A673 (cell line): ENCODE measurements at regions not wholly inside any gene's neighbourhood (a gene's known extent, or its start where the extent isn't known, plus 50 kb on each side); places are given as distances from the start of the nearest gene placed in this dataset.
"Not testable (repeated sequence)": the region's sequence is repeated elsewhere in the genome, so short reads cannot be mapped to it uniquely, and the experiment has no call there.

Source experiments
- CTCF ChIP-seq: fragments of 300-800, 200-600 bp; sonication (generic); conservative IDR thresholded peaks from 2 replicates; pipeline ENCODE4 v1.5.1; 2017; ENCODE audit warnings: low read depth, mild to moderate bottlenecking, antibody characterized with exemption, low read length, moderate library complexity, mixed read lengths
- EZH2 ChIP-seq: fragments of 200-600 bp; sonication (generic); IDR thresholded peaks from 2 replicates; pipeline ENCODE4 v1.6.1; 2017; ENCODE audit warnings: borderline replicate concordance, low read depth, mild to moderate bottlenecking, mixed read lengths, antibody characterized with exemption, low read length; ENCODE audit not compliant: poor library complexity, severe bottlenecking

GRCh38 chr7:109647263-109647662, 1077.6 kb downstream of the DNAJB9 start:
- TF ChIP-seq CTCF, EZH2: not testable (repeated sequence)
